ENCODE measurements at regions not wholly inside any gene's neighbourhood (a gene's known extent, or its start where the extent isn't known, plus 50 kb on each side); places are given as distances from the start of the nearest gene placed in this dataset.
"Not testable (repeated sequence)": the region's sequence is repeated elsewhere in the genome, so short reads cannot be mapped to it uniquely, and the experiment has no call there.

DNA sequence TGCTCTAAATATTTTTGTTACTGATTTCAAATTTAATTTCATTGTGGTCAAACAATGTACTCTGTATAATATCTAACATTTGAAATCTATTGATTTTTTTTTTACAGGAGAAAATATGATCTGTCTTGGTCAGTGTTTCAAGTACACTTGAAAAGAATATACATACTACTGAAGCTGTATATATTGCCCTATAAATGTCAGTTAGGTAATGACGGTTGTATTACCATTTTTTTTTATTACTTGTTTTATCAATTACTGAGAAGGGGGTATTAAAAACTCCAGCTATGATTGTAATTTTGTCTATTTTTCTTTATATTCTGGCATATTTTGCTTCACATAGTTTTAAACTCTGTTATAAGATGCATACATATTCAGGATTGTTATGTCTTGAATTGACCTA is 59.7 kb upstream of the CACHD1 start:
- Histone ChIP-seq H3K4me1 (no peaks in the 10 kb centered on the region), H3K27ac (no peak overlapping the region), H3K36me3 (no peaks in the 10 kb centered on the region), H3K27me3 (no peaks in the 10 kb centered on the region), H3K9me3 (no peaks in the 10 kb centered on the region), H3K4me3 (no peak overlapping the region)
- no peak for DNase-seq (ENCODE audit: low spot score)
- TF ChIP-seq, protein P1, sequence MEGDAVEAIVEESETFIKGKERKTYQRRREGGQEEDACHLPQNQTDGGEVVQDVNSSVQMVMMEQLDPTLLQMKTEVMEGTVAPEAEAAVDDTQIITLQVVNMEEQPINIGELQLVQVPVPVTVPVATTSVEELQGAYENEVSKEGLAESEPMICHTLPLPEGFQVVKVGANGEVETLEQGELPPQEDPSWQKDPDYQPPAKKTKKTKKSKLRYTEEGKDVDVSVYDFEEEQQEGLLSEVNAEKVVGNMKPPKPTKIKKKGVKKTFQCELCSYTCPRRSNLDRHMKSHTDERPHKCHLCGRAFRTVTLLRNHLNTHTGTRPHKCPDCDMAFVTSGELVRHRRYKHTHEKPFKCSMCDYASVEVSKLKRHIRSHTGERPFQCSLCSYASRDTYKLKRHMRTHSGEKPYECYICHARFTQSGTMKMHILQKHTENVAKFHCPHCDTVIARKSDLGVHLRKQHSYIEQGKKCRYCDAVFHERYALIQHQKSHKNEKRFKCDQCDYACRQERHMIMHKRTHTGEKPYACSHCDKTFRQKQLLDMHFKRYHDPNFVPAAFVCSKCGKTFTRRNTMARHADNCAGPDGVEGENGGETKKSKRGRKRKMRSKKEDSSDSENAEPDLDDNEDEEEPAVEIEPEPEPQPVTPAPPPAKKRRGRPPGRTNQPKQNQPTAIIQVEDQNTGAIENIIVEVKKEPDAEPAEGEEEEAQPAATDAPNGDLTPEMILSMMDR (IDR thresholded peaks at IDR 0.05) = no peak

DNA sequence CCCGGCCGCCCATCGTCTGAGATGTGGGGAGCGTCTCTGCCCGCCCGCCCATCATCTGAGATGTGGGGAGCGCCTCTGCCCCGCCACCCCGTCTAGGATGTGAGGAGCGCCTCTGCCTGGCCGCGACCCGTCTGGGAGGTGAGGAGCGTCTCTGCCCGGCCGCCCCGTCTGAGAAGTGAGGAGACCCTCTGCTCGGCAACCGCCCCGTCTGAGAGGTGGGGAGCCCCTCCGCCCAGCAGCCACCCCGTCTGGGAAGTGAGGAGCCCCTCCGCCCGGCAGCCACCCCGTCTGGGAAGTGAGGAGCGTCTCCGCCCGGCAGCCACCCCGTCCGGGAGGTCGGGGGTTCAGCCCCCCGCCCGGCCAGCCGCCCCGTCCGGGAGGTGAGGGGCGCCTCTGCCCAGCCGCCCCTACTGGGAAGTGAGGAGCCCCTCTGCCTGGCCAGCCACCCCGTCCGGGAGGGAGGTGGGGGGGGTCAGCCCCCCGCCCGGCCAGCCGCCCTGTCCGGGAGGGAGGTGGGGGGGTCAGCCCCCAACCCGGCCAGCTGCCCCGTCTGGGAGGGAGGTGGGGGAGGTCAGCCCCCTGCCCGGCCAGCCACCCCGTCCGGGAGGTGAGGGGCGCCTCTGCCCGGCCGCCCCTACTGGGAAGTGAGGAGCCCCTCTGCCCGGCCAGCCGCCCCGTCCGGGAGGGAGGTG is 54.9 kb upstream of the CACHD1 start:
- not testable (repeated sequence) for H3K36me3 ChIP-seq; H3K27me3 ChIP-seq; H3K4me1 ChIP-seq; H3K4me3 ChIP-seq; H3K27ac ChIP-seq; DNase-seq (ENCODE audit: low spot score); H3K9me3 ChIP-seq

GRCh38 chr1:64417803-64418202 is 52.1 kb upstream of the CACHD1 start:
- H3K36me3 ChIP-seq = no peaks in the 10 kb centered on the region
- no peak for DNase-seq (ENCODE audit: low spot score)
- H3K4me1 ChIP-seq = no peaks in the 10 kb centered on the region
- TF ChIP-seq, protein P1 (IDR thresholded peaks at IDR 0.05) = no peak
- H3K27ac ChIP-seq = no peak overlapping the region
- no peaks in the 10 kb centered on the region for H3K27me3 ChIP-seq
- H3K4me3 ChIP-seq = no peak overlapping the region
- no peaks in the 10 kb centered on the region for H3K9me3 ChIP-seq

All from right atrium auricular region (tissue), 2 donors.